Prostate gland (tissue), 2 donors: ENCODE measurements at regions not wholly inside any gene's neighbourhood (a gene's known extent, or its start where the extent isn't known, plus 50 kb on each side); places are given as distances from the start of the nearest gene placed in this dataset.

Source experiments
- POLR2A ChIP-seq: fragments of 450-650 bp; IDR thresholded peaks from one replicate; pipeline ENCODE4 v1.6.1; 2016; ENCODE audit warnings: antibody characterized with exemption, mild to moderate bottlenecking
- POLR2AphosphoS5 ChIP-seq: sonication (generic); formaldehyde crosslinking; IDR thresholded peaks from one replicate; pipeline ENCODE4 v1.6.1; 2017; ENCODE audit warnings: antibody characterized with exemption
- TF ChIP-seq, protein P1 (sequence below), 4 experiments: fragments of 200-600 bp in 2 of 4; fragments of 450-650 bp in 2 of 4; sonication (generic) in 2 of 4; IDR thresholded peaks; 1 replicate in 3 of 4; 2 replicates in 1 of 4; pipeline ENCODE4 v1.5.1; 2016 to 2019; ENCODE audit warnings: antibody characterized with exemption in 4 of 4, mild to moderate bottlenecking in 2 of 4, moderate library complexity in 2 of 4

DNA sequence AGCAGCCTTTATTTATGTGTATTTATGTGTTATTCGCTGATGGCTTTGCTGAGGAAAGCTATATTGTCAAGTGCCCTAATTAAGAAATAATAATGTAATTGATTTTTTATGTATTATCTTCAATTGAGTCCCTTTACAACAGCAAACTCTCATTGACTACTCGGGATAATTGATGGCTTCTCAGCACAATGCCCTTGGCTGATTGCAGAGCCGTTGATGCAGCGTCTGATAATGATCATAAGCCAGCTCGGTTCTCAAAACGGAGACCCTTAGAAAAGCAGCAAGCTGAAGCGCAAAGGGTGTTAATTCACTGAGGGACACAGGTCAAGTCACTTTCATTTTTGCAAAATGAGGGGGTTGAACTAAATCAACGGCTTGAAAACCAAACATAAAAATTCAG lies 357.1 kb upstream of the KCNH8 start:
- TF ChIP-seq, protein P1, sequence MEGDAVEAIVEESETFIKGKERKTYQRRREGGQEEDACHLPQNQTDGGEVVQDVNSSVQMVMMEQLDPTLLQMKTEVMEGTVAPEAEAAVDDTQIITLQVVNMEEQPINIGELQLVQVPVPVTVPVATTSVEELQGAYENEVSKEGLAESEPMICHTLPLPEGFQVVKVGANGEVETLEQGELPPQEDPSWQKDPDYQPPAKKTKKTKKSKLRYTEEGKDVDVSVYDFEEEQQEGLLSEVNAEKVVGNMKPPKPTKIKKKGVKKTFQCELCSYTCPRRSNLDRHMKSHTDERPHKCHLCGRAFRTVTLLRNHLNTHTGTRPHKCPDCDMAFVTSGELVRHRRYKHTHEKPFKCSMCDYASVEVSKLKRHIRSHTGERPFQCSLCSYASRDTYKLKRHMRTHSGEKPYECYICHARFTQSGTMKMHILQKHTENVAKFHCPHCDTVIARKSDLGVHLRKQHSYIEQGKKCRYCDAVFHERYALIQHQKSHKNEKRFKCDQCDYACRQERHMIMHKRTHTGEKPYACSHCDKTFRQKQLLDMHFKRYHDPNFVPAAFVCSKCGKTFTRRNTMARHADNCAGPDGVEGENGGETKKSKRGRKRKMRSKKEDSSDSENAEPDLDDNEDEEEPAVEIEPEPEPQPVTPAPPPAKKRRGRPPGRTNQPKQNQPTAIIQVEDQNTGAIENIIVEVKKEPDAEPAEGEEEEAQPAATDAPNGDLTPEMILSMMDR (IDR thresholded peaks at IDR 0.05), result no peak
- TF ChIP-seq POLR2A (no peak), POLR2AphosphoS5 (no peak)
